GM18858 (cell line): ENCODE measurements at regions not wholly inside any gene's neighbourhood (a gene's known extent, or its start where the extent isn't known, plus 50 kb on each side); places are given as distances from the start of the nearest gene placed in this dataset.
"Not testable (repeated sequence)": the region's sequence is repeated elsewhere in the genome, so short reads cannot be mapped to it uniquely, and the experiment has no call there.

Experiments used
- ATAC-seq: cut with Tn5 transposase; IDR thresholded peaks from one replicate; pipeline ENCODE4 v1.9.1; 2021; ENCODE audit not compliant: unreplicated experiment

DNA sequence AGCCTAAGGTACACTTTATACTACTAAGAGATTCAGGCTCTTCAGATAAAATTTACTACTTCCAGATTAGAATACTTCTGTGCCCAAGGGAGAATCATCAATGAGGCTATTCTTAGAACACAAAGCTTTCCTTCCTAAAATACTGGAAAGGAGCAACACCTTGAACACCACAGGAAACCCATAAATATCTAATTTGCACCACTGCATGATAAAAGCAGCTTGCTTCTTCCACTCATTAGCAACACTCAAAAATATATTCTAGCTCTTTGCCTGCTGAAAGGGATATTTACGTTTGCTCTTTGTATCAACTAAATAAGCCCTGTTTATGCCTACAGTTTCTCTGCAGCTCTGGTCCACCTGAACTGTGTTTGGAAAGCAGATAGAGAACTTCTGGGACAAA is 284.3 kb downstream of the RWDD3 start:
- ATAC-seq, result no peak

DNA sequence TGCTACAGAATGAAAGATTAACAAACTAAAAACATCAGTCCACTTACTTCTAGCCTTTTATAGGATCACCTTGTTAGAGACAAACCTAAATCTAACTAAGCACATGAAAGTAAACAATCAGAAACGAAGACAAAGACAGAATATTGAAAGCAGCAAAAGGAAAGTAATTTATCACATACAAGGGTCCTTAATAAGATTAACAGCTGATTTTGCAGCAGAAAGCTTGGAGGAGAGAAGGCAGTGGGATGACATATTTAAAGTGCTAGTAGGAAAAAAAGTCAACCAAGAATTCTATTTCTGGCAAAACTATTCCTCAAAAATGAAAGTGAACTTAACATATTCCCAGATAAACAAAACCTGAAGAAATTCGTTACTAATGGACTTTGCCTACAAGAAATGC is 286.4 kb downstream of the RWDD3 start:
- ATAC-seq, result no peak

DNA sequence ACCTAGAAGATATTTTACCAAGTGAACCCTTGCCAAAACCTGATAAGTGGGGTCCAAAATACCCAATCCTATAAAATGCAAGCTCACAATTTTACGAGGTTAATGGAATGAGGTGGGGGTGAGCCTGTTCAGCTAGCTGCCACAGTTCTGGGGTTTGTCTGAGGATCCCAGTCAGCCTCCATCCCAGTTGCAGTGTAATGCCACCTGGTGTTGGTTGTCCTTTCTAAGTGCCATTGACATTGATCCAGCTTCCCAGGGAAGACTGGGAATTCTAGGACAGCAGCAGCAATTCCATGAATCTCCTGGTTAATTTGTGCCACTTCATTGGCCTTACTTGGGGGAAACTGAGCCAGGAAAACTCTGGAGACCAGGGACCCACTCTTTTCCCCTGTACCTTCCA is 298.3 kb downstream of the RWDD3 start:
- no peak for ATAC-seq

DNA sequence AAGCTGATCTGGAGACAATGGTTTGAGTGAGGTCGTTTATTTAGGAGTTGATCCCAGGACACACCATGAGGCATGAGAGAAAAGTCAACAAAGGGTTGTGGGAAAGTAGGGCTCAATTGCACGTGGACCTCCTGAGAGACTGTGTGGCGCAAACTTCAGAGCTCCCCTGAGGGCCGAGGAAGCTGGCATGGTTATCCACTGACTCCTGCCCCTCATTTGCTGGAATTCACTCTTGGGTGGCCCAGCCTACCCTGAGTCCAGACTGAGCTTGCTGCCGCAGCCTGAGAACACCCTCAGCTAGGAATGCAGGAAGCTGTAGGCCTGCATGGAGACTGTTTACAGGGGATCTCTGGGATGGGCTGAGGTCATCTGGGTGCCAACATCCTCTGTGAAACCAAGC is 301.0 kb downstream of the RWDD3 start:
- ATAC-seq, result no peak

DNA sequence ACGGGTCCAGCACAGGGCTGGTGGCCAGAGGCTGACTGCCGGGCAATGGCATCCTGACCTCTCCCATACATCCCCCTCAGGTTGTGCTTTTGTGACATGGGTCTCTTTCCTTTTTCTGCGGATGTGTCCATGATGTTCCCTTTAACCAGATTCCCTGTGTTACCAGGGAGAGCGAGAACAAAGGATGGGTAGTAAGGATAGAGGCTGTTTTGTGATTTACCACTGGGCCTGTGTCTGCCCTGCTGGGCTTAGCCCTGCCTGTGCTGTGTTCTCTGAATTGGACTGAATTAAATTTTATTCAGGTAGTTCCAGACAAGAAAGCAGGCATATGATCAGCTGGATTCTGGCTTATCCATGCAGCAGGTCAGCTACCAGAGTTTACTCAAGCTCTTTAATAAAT is 301.6 kb downstream of the RWDD3 start:
- no peak for ATAC-seq

DNA sequence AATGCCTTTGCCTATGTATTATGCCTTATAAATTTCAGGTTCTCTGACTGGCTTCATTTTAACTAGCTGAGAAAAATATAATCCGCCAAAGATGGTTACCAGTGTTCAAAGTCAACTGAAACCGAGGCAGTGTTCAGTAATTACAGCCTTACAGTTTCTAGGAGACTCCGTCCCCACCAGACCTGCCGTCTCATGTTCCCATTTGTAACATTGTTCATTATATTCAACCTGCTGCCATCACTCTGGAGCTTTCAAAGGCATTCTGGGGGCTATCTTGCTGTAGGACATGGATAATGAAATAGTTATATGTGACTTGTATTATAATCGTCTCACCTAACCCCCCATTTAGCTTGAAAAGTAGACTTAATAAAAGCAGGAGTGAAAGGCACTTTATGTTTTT is 302.5 kb downstream of the RWDD3 start:
- ATAC-seq, result no peak

DNA sequence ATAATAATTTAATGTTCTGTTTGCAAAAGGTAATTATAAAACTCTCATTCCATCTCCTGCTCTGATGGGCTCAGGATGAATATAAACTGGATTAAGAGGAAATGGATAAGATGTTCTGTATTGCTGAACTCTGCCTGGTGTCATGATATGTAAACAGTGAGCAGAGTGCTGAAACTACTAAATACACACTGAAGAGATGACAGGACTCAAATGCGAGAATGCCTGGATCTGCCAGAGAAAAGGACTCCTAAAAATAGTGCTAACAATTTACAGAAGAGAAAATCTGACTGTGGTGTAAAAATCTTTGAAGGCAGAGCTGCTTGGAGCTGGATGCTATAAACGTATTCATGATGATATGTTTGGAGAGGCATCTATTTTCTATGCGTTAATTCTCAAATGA is 303.2 kb downstream of the RWDD3 start:
- no peak for ATAC-seq

DNA sequence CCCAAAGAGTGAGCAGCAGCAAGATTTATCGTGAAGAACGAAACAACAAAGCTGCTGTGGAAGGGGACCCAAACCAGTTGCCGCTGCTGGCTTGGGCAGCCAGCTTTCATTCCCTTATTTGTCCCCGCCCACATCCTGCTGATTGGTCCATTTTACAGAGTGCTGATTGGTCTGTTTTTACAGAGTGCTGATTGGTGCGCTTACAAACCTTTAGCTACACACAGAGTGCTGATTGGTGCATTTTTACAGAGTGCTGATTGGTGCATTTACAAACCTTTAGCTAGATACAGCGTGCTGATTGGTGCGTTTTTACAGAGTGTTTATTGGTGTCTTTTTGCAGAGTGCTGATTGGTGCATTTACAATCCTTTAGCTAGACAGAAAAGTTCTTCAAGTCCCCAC is 304.2 kb downstream of the RWDD3 start:
- not testable (repeated sequence) for ATAC-seq

DNA sequence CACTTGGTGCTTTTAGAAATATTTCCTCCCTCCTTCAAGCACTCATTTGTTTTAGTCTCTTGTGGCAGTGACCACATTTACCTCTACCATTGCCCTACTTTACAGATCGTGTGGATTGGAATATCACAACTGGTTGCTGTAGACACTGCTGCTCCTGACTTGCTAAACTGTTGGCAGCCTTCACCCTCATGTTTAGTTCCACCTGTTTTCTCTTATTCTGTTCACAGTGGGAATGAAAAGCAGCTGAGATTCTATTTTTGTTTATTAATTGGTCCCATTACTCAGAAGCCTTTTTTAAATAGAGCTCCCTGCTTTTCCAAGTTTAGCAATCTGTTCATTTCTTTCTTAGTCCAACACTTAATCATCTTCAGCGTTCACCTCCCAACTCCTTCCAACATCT is 308.9 kb downstream of the RWDD3 start:
- ATAC-seq, result no peak

DNA sequence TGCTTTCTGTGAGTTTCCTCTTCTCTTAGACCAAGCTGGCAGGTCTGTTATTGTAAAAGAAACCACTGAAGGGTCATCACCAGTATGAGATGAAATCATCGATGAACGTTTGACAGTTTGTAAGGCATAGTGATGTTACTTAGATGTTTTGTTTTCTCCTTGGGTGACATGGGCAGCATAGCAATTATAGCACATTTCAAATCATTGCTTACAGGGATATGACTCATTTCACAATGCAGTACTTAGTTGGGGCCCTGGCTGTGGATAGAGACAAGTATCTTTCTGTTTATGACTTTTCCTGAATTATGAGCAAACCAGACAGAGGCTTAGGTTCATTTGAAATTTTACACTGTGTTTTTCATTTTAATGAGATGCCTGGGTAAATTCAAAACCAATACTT is 313.0 kb downstream of the RWDD3 start:
- ATAC-seq, result no peak

DNA sequence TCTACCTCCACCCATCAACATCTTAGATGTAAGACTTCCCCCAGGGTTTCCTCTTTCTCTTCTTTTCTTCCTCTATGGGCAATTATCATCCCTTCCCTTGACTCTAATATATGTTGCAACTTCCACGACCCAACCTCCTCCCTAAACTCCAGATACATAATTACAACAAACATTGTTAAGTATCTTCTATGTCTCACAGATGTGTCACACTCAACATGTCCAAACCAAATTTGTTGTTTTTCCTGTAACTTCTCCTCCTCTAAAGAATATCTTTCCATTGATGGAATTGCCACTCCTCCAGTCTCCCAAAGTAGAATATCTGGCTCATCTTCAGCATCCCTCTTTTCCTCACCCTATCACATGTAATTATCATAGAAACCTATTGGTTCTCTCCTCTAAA is 314.2 kb downstream of the RWDD3 start:
- no peak for ATAC-seq

DNA sequence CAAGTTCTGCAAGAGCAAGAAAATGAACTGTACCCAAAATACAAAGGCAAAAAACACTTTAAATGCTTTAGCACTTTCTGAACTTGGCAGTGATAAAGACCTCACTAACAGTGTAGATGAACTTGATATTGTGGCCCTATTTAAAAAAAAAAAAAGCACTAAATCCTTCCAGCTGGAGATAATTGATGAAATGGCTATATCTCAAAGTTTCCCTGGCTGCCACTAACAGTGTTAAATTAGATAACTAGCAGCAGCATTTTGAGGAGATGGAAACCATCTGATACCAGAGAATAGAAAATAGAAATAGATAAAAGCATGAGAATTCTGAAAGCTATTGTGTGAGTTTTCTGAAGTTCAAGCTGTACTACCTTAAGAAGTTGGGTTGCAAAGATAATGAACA is 317.2 kb downstream of the RWDD3 start:
- no peak for ATAC-seq

DNA sequence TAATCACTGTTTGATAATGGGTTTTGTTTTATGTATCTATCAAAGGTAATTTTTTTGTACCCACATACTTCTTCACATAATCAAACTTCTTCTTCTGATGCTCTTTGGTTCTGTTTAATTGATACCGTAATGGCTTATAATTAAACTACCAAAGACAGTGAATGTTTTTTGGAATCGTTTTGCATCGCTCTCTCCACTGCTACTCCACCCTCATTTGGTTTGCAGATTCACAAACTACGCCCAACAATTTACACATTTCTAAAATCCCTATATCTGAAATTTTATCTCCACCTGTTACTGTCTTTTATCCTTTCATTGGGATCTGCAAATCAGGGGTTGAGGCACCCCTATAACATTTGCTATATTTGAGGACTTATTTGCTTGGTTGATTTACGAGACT is 319.6 kb downstream of the RWDD3 start:
- no peak for ATAC-seq

DNA sequence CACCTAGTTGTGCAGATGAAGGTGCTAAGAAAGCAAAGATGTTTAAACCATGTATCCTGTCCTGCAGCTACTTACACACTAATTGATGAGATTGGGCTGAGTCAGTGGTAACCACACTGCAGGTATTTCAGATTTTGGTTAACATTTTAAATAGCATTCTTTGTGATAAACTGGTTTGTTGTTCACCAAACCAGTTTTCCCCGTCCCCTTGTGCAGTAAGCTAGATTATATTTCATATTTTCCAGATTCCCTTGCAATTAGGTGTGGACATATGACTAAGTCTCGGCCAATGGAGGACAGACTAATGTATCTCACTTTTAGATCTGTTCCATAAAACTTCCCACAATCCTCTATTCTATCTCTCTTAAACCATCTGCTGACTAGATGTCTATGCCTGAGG is 320.4 kb downstream of the RWDD3 start:
- ATAC-seq, result no peak

DNA sequence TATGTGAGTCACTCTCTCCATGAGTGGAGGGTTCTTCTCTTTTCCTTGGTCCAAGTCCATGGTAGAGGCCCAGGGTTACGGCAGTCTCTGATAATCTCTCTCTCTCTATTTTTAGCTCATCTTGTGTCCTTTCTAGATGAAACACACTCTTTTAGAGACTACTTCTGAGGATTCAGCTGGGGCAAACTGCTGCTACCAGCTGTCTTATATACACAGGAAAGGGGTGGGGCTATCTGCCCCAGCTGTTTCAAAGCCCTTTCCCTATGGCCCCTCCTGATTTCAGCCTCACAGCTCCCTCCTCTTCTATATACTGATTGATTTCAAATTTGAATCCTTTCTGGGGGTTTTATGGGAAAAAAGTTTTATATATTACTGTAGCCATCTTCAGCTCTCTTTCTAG is 324.8 kb downstream of the RWDD3 start:
- ATAC-seq, result no peak

DNA sequence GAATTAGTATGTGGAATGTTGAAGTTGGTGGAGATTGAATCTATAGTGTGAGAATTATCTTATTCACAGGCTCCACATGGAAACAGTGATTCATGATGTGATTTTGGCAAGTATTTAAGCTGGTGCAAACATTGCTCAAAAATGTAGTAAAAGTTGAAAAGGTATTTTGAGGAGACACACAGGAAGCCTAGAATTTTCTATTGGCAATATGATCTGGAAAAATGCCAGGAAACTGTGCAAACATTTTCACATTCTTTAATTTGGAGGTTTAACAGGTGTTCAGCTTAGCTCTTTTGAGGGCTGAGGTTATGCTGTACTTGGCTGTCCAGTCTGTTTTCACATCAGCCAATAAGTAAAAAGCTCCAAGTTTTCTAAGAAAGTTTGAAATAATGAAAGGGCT is 327.3 kb downstream of the RWDD3 start:
- no peak for ATAC-seq

DNA sequence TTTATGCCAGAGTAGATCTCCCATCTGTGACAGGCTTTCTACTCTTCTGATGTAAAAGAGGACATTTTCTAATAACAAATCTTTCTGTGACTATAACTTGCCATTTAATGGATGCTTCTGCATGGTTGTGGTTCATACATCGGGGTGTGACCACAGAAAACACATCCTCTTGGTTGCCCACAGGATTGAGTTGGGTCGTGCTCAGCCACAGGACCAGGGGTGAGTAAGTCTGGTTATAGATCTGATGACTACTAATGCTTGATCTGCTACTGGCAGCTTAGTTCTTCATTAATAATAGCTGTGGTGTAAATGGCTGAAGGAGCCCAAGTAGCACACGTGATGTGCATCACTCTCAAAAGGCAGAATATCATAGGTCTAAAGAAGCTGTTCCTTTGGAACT is 328.2 kb downstream of the RWDD3 start:
- no peak for ATAC-seq

DNA sequence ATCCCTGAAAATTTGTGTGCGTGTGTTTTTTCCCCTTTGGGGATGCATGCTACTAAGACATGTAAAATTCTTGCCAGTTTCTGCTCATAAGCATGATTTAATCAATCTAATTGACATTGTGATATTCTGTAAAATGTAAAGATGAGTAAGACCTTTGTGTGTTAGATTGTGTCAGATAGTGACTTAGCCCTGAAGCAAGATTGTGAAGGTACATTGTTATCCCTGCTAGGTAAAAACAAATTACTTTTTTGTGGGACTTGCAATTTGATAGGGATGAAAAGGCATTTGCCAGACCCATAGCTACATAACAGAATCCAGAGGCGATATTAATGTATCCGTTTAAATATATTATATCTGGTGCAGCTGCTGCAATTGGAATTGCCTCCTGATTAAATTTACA is 338.0 kb downstream of the RWDD3 start:
- ATAC-seq, result no peak

DNA sequence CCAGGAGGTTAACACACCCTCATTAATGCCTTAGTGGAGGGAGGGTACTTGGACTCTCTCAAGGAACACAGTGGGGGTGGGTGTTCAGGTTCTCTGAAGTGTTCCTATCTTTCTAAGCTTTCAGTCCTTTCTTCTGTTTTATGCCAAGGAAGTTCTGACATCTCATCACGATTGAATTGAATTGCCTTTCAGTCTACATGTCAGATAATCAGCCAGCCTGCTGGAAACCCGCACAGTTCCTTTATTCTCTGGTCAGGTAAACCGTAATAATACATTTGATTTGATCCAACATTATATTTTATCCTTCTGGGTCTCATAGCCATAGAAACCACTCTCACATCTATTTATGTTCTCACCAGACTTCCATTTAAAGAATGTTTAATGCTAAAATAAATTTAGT is 339.0 kb downstream of the RWDD3 start:
- ATAC-seq, result no peak

DNA sequence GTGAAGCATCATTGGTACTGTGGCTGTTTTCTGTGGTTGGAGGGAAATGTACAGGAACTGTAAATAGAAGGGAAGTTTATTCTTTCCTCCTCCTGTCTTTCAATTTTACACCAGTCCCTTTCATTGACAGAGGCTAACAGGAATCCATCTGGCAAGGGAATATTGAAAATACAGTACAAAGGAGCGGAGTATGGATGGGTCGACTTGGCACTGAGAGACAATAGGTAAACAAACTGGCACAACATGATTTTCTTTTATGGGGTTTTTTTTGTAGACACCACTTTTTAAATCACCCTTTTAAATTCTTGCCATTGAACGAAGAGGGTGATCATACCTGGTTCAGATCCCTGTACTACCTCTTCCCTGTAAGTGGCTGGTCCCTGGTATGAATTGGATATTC is 341.3 kb downstream of the RWDD3 start:
- ATAC-seq, result no peak

DNA sequence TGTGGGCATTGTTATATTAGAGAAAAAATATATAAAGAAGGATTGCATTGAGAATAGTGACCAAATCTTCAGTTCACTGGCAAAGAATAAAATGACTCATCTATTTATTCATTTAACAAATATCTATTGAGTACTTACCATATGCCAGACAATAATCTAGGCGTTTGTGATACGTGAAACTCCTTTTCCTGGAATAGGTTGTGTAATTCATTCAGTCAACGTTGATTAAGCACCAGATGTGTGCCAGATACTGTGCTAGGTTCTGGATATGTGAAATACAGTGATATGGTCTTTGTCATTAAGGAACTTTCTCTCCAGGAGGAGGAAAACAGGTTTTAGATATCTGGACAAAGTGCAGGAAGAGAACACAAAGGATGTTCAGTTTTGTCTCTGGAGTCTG is 344.5 kb downstream of the RWDD3 start:
- ATAC-seq, result no peak

DNA sequence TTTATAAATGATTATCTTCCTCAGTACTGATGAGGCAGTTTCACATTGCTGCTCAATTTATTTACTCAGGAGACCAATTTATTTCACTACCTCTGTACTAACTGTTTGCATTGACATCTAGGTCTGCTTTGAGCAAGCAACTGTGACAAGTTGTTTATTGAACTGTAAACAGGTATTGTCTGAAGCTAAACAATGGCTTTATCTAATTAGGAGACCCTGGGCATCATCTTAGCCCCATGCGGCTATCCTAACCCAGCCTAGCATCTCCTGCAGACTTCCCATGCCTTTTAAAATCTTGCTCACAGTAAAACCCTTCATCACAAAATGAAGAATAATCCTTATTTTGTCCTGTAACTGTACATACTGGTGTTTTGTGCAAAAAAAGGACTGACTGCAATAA is 348.2 kb downstream of the RWDD3 start:
- ATAC-seq, result no peak

DNA sequence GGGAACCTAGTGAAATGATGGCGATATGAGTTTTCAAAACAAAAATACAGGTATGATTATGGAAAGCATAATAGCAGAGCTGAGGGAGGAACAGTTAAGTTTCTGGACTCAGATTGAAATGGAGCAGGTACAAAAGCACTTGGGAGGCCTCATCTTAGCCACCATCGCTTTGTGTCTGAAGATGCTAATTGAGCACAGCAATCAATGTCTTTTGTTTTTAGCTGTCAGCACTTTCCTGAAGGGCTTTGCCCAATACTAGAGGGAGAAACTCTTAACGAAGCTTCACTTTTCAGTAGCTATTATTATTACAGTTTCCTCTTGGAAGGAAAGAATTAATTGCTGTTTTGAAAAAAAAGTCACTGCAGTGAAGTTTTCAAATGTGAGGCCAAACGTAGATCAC is 348.7 kb downstream of the RWDD3 start:
- no peak for ATAC-seq

DNA sequence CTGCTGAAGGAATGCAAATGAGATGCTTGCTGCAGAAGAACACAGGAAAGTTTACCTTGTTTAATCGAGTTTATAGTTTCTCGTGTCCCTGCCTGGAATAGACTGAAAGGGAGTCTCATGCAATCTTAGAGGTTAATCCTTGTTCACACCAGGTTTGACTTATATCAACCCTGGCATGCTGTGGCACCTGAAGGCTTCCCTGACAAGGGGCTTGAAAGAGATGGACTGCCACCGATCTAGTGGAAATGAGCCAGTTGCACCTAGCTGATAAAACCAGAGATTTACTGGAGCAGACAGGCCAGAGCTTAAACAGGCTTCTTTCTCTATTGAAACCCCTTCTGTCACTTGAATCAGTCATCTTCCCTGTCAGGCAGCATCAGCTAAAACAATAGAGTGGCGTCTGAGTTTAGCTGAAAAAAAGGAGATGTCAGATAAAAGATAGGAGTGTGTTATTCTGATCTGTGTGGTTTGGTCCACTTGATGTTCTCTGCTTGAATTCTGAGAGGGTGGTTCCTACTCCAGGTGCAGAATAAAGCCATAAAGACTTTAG is 349.7 kb downstream of the RWDD3 start:
- no peak for ATAC-seq
